Endothelial cell of umbilical vein (primary cell): ENCODE measurements at regions not wholly inside any gene's neighbourhood (a gene's known extent, or its start where the extent isn't known, plus 50 kb on each side); places are given as distances from the start of the nearest gene placed in this dataset.

Source experiments
- EZH2 ChIP-seq: IDR thresholded peaks from 2 replicates; pipeline ENCODE4 v1.6.1; 2012; ENCODE audit warnings: borderline replicate concordance, low read depth, mild to moderate bottlenecking, moderate library complexity, low read length, inconsistent platforms; ENCODE audit not compliant: severe bottlenecking
- FOS ChIP-seq: IDR thresholded peaks from 2 replicates; pipeline ENCODE4 v1.6.1; 2011; ENCODE audit warnings: mild to moderate bottlenecking, low read length, moderate library complexity, borderline replicate concordance; ENCODE audit not compliant: insufficient read depth
- GATA2 ChIP-seq: IDR thresholded peaks from 2 replicates; pipeline ENCODE4 v1.7.0; 2011; ENCODE audit warnings: low read depth, mild to moderate bottlenecking, moderate library complexity, mixed read lengths, low read length; ENCODE audit not compliant: insufficient read length, insufficient read depth
- MAX ChIP-seq: IDR thresholded peaks from 2 replicates; pipeline ENCODE4 v1.6.1; 2011; ENCODE audit not compliant: insufficient read depth, insufficient read length
- MYC ChIP-seq: IDR thresholded peaks from one replicate; pipeline ENCODE4 v1.6.1; 2011; ENCODE audit warnings: mild to moderate bottlenecking, low read depth, low read length
- POLR2A ChIP-seq: IDR thresholded peaks from 2 replicates; pipeline ENCODE4 v1.6.1; 2012; ENCODE audit warnings: low read depth, mild to moderate bottlenecking, control low read depth, low read length
- POLR2AphosphoS5 ChIP-seq: IDR thresholded peaks from 2 replicates; pipeline ENCODE4 v1.6.1; 2012; ENCODE audit warnings: low read depth, mild to moderate bottlenecking, control low read depth, low read length, moderate library complexity; ENCODE audit not compliant: insufficient read depth
- TF ChIP-seq, protein P1 (sequence below), 2 donors: IDR thresholded peaks; 1 replicate in 1 of 2; 2 replicates in 1 of 2; pipeline ENCODE4 v1.5.1; 2011; ENCODE audit warnings: low read length in 2 of 2, mild to moderate bottlenecking in 2 of 2, moderate library complexity in 2 of 2, control low read depth in 1 of 2, inconsistent platforms in 1 of 2, low read depth in 1 of 2; ENCODE audit not compliant: insufficient read depth in 1 of 2; ENCODE audit errors: extremely low read depth in 1 of 2

DNA sequence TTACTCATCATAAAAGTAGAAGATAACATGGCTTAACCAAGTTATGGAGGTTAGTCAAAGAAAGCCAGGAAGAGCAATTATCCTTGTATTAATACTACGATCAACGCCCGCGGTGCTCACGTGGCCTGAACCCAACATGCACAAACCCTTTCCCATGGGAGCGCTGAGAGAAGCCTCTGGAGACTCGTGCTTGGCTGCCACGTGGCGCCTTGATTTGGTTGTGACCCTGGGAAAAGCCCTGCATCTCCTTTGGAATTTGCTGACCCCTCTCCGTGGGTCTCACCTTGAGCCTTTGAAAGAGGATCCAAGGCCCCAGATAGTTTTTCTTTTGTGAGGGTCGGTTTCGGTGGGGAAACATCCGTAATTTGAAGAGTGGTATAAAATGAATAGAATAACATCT, 255.6 kb downstream of the DCDC2C start:
- TF ChIP-seq, protein P1, sequence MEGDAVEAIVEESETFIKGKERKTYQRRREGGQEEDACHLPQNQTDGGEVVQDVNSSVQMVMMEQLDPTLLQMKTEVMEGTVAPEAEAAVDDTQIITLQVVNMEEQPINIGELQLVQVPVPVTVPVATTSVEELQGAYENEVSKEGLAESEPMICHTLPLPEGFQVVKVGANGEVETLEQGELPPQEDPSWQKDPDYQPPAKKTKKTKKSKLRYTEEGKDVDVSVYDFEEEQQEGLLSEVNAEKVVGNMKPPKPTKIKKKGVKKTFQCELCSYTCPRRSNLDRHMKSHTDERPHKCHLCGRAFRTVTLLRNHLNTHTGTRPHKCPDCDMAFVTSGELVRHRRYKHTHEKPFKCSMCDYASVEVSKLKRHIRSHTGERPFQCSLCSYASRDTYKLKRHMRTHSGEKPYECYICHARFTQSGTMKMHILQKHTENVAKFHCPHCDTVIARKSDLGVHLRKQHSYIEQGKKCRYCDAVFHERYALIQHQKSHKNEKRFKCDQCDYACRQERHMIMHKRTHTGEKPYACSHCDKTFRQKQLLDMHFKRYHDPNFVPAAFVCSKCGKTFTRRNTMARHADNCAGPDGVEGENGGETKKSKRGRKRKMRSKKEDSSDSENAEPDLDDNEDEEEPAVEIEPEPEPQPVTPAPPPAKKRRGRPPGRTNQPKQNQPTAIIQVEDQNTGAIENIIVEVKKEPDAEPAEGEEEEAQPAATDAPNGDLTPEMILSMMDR (IDR thresholded peaks at IDR 0.05; ENCODE audit: extremely low read depth in 1 of 2, insufficient read depth in 1 of 2, low read depth in 1 of 2, low read length in 2 of 2): no peak
- TF ChIP-seq POLR2AphosphoS5 (no peak), POLR2A (no peak), EZH2 (no peak), MAX (no peak), FOS (no peak), MYC (no peak), GATA2 (no peak)
